ENCODE measurements at regions not wholly inside any gene's neighbourhood (a gene's known extent, or its start where the extent isn't known, plus 50 kb on each side); places are given as distances from the start of the nearest gene placed in this dataset.
A peak's percentile ranks its signal among the peaks of the same experiment; 100 is the strongest.
"Not testable (repeated sequence)": the region's sequence is repeated elsewhere in the genome, so short reads cannot be mapped to it uniquely, and the experiment has no call there.

DNA sequence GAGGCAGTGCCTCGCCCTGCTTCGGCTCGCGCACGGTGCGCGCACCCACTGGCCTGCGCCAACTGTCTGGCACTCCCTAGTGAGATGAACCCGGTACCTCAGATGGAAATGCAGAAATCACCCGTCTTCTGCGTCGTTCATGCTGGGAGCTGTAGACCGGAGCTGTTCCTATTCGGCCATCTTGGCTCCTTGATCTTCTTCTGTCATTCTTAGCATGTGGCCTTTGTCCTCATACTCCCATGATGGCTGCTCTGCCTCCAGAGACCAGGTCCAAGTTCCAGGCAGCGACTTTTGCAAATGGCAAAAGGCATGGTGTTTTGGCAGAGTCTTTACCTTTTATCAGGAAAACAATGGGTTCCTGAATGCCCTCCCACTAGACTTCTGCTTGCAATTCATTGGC, 102.6 kb upstream of the SKOR2 start:
- not testable (repeated sequence) for ATAC-seq; DNase-seq (ENCODE audit: low spot score)

DNA sequence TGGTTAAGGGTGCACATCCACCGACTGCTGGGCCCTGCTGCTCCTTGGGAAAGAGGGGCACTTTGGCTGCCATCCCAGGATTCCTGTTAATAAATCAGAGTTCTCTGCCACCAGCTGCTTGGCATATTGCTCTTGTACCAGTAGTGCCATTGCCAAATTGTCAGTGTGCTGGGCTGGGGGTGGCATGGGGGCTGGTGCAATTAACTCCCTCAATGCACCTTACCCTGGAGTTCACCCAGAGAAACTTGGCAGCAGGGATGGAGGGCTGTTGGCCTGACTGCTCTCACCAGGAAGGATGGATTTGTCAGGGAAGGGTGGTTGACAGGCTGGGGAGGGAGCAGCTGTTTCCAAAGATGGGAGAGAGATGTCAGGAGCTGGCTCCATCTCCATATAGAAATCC, 94.6 kb upstream of the SKOR2 start:
- ATAC-seq (no peak), DNase-seq (ENCODE audit: low spot score) (no peak)

DNA sequence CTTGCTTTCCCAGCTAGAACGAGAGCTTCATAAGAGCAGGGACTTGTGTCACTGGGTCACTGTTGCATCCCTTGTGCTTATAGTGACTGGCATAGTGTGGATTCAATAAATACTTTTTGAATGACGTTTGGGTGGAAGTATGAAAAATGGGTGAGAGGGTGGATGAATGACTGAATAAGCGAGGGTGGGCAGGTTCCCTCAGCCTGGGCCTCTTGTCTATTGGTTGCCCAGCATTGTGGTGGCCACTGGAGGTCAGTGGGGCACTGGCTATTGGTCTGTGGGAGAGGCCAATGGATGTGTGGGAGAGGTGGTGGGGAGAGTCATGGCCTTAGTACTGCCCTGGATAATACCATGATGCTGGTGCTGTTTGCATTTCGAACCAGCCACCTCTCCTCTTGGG, 93.8 kb upstream of the SKOR2 start:
- DNase-seq (ENCODE audit: low spot score) (no peak), ATAC-seq (no peak)

DNA sequence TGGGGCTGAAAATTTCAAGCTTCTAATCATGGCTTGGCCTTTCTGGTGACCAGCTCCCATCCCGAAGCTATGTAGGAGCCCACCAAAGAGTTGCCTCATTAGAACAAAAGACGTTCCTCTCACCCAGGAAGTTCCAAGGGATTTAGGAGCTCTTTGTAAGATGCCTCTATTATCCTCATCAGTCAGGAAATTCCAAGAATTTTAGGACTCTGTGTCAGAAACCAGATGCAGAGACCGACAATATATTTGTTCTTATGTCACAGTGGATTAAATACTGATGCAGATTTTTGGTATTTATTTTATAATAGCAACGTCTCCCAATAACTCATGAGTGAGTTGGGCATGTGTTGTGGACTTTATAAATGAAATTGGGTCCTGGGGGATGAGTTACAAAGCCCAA, 91.8 kb upstream of the SKOR2 start:
- ATAC-seq, result no peak
- DNase-seq (ENCODE audit: low spot score), result no peak

DNA sequence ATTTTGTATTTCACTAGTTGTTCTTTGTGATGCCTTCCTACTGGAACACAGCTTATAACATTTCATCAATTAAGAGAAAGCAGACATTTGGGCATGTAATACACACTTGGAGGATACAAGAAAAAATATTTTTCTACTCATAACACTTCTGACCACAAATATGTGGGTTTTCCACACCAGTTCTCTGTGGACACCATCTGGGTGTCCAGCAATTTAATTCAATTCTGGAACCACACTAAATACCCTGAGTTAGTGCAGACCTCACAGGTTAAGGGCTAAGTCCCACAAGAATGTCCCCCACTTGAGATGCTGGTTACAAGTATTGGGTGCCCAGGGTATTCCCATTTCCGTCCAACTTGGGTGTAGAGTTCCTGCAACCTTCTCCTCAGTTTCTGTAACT, 91.1 kb upstream of the SKOR2 start:
- DNase-seq (ENCODE audit: low spot score) (no peak), ATAC-seq (no peak)

DNA sequence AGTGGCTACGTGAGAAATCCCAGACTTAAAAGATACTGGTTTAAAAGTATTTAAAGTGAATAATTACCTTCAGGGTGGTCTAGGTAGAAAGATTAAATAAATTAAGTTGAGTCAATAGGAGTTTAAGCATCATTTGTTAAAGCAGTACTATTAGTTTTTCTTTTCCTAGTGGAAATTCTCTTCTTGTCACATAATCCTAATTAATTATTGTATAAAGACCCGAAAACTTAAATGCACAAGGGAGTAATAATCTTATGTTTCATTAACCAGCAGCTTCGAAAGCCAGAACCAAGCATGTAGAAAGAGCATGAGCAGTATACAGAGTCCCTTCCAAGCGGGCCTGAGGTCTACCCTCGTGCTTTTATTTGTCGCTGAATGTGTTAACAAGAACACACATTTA, 90.2 kb upstream of the SKOR2 start:
- ATAC-seq (no peak), DNase-seq (ENCODE audit: low spot score) (no peak)

DNA sequence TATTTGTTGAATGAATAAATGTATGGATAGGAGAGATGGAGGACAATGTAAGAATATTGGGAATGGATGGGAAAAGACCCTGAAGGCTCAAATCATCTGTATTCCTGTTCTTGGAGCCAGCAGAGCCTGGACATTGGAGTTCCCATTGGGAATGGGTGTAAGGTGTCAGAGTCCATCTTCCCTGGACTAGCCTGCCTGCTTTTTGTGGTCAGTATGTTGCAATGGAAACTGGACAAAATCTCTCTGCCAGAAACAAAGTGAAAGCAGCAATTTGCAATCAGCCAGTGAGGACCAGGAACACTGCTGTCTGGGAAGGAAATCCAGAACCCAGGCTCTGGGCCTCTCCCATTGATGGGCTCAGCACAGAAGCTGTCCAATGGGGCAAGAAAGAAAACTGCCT, 83.5 kb upstream of the SKOR2 start:
- ATAC-seq (peak; percentile 94), DNase-seq (ENCODE audit: low spot score) (no peak)

DNA sequence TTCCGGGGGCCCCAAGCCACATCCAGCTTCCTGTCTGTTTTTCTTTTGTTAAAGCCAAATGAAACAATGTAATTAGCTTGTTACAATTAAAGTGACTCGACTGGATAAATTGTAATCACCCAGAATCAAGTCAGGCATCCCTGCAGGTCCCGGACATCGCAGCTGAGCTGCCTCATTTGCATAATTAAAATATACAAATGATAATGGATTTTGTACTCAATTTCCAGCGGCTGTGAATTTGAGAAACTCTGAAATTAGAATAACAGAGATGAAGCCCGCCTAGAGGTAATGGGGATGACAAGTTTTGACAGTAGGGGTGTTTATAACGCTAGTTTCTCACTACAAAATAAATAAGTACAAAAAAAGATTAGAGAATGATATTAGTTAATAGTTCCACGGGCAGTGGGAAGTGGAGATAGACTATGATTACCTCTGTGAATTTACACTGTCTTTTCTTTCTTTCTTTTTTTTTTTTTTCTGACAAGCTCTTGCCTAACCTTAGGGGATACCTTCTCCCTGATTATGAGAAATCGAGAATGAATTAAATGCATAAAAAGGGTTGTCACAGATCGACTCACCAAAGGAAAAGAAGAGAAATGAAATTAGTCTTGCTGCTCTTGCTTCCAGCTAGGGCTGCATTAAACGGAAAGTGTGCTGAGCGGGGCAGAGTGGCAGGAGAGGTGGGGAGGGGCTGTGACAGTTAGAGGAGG, 82.6 kb upstream of the SKOR2 start:
- ATAC-seq (no peak), DNase-seq (ENCODE audit: low spot score) (no peak)

DNA sequence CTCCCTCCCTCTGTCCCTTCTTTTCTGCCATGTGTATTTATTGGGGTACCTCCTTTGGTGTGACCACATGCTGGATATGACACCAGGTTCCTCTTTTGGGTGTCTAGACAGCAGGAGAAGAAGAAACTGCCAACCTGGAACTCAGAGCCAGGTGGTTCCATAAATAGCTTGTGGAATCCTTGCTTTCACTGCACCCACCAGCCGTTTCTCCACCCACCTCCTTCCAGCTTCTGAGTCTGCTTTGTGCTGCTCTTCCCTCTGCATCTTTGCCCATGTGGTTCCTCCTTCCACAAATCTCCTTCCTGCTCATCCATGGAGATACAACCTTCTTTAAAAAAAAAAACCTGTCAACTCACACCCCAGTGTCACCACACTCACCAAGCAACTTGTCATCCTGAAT, 80.2 kb upstream of the SKOR2 start:
- DNase-seq (ENCODE audit: low spot score) (no peak), ATAC-seq (no peak)

DNA sequence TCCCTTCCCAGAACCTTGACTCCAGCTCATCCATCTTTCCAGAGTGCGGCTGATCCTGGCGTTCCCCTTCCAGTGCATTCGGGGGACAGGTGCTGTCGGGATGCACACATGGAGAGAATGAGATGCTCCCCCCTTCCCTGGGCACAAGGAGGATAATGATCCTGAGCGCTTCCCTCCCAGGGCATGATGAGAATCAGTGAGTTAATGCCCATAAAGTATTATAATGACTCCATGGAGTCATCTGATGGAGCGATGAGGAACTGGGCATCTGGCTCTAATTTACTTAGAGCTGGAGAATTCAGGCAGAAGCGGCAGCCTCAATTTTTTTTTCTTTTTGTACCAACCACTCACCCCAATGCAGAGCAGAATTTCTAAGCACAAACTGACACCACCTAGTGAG, 79.6 kb upstream of the SKOR2 start:
- no peak for ATAC-seq
- DNase-seq (ENCODE audit: low spot score), result no peak

DNA sequence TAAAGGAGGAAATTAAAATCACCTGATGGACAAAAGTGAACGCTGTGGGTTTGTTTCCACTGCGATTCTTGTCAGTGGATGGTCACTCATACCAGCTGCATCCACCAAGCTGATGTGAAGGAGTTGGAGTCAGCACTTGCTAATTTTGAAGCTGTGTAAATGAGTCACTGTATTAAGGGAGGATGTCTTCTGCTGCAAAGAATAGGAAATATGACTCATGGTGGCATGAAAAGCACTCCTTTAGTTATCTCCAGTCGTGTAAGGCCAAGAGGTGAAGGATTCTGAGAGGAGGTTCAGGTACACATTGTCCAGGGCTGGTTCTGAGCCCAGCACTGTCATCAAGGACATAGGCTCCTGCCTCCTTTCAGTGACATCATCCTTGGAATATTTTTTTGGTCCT, 71.7 kb upstream of the SKOR2 start:
- no peak for ATAC-seq
- no peak for DNase-seq (ENCODE audit: low spot score)

DNA sequence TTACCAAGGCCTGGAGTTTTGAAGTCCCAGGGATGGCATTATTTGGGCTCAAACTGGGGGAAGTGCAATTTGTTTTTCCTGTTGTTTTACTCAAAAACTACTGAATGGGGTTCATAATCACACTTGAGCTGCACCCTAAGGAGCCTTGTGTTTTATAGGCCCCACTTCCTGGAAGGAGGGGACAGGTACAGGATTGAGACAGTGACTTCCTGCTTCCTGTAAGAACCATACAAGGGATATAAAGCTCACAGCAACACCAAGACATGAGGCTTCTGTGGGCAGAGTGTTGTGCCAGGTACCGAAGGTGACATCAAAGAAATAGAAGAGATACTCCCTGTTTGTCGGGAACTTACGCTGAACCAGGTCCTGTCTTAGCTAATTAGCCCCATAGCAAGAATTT, 70.4 kb upstream of the SKOR2 start:
- ATAC-seq, result no peak
- no peak for DNase-seq (ENCODE audit: low spot score)

DNA sequence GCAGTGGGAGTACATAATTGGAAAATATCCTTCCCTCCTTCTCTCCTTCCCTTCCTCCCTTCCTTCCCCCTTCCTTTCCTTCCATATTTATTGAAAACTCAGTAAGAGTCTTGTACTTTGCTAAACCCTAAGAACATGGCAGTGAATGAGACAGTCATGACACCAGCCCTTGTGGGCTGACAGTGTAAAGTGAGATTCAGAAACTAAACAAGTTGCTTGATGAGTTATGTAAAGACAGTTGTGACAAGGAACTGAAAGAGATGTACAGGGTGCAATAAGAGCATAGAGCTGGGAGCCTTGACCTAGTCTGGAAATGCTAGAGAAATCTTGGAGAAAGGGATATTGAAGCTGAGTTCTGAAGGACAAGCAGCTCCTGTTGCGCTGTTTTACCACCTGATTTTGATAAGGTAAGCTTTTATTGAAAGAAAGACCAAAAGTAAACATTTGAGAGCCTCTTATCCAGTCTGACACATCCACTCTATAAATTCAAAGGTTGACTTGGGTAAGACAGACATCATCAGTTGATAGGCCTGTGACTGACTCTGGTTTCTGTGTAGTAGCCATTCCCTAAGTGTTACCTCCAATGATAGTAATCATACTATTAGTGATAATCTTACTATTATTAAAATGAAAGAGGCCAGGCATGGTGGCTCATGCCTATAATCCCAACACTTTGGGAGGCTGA, 66.5 kb upstream of the SKOR2 start:
- DNase-seq (ENCODE audit: low spot score), result no peak
- ATAC-seq, result no peak

DNA sequence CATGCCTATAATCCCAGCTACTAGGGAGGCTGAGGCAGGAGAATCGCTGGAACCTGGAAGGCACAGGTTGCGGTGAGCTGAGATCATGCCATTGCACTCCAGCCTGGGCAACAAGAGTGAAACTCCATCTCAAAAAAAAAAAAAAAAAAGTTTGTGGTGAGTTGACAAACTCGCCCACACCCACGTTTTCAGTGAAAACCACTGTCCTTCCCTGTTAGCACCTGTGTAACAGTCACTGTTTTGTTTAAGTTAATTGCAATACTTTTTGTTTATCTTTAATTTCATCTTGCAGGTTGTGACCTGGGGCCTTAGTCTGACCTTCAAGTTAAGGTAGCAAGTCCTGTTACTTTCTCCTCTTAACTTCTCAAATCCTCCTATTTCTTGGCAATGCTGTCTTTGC, 65.5 kb upstream of the SKOR2 start:
- DNase-seq (ENCODE audit: low spot score), result no peak
- ATAC-seq, result no peak

DNA sequence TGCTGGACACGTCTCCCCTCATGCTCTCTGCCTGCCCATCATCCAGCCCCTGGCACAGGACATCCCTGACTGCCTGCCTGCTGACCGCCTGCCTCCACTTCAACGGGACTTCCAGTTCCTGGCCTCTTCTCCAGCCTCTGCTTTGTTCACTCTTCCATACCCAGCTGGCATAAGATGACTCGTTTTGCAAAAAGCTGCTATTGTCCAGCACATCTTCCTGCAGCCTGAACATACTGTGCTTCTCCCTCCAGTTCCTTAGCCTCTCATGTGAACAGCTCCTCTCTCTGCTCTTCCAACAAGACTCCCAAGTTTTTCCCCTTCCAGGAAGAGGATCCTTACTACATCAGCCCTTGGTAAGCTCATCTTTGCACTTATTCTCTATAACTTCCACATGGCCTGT, 62.4 kb upstream of the SKOR2 start:
- DNase-seq (ENCODE audit: low spot score), result no peak
- no peak for ATAC-seq

DNA sequence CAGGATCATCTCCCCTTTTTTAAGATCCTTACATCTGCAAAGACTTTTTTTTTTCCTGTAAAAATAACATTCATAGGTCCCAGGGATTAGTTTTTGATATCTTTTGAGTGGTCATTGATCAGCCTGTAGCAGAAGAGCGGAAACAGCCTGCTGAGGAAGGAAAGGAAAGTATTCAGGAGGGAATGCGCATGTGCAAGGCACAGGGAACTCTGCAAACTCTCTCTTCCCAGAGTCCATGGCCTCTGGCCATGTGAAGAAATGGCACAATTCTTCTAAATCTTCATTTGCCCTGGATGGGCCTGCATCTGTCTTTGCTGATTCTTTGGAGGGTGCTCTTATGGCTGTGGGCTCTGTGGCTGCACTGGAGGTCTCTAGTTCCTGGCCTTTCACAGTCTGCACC, 60.1 kb upstream of the SKOR2 start:
- ATAC-seq (no peak), DNase-seq (ENCODE audit: low spot score) (no peak)

All from left lobe of liver (tissue), 2 donors.